Thymus (tissue), 11 donors: ENCODE measurements at regions not wholly inside any gene's neighbourhood (a gene's known extent, or its start where the extent isn't known, plus 50 kb on each side); places are given as distances from the start of the nearest gene placed in this dataset.
"Not testable (repeated sequence)": the region's sequence is repeated elsewhere in the genome, so short reads cannot be mapped to it uniquely, and the experiment has no call there.

ENCODE experiments used
- DNase-seq, 9 donors: peaks; one replicate each; pipeline ENCODE4 v3.0.0-alpha.2; 2013; ENCODE audit warnings: low spot score in 9 of 9, low read depth in 6 of 9, missing footprints in 1 of 9
- H3K27ac ChIP-seq, 2 donors: one replicate each; pipeline ENCODE4 v1.5.1; 2013; ENCODE audit warnings: control low read depth in 1 of 2, low read depth in 1 of 2, low read length in 1 of 2, mild to moderate bottlenecking in 1 of 2, moderate library complexity in 1 of 2
- H3K27me3 ChIP-seq, 2 donors: one replicate each; pipeline ENCODE4 v1.5.1; 2013; ENCODE audit warnings: low read length in 1 of 2; ENCODE audit not compliant: control insufficient read depth in 2 of 2, insufficient read depth in 1 of 2
- H3K36me3 ChIP-seq, 2 donors: one replicate each; pipeline ENCODE4 v1.5.1; 2013; ENCODE audit warnings: low read length in 1 of 2, mild to moderate bottlenecking in 1 of 2, moderate library complexity in 1 of 2; ENCODE audit not compliant: control insufficient read depth in 2 of 2, insufficient read depth in 2 of 2
- H3K4me1 ChIP-seq, 2 donors: one replicate each; pipeline ENCODE4 v1.5.1; 2013; ENCODE audit warnings: low read length in 2 of 2; ENCODE audit not compliant: control insufficient read depth in 2 of 2, insufficient read depth in 2 of 2
- H3K4me3 ChIP-seq, 2 donors: one replicate each; pipeline ENCODE4 v1.5.1; 2013; ENCODE audit warnings: low read length in 2 of 2, control low read depth in 1 of 2, mild to moderate bottlenecking in 1 of 2
- H3K9me3 ChIP-seq, 2 donors: one replicate each; pipeline ENCODE4 v1.5.1; 2013; ENCODE audit warnings: low read length in 1 of 2, mild to moderate bottlenecking in 1 of 2; ENCODE audit not compliant: control insufficient read depth in 2 of 2, insufficient read depth in 1 of 2
- WGBS: extraction: QIAGEN DNeasy Blood & Tissue Kit; methylation state at CpG from one replicate; pipeline ENCODE4 v1.1.7; 2013; 5-methylcytosine and 5-hydroxymethylcytosine counted together
- donor health status: healthy.

GRCh38 chr5:154647761-154648145 is 107.4 kb upstream of the LARP1 start:
- H3K27me3 ChIP-seq = peaks cover 0 to 19% of the 10 kb centered on the region in 2 donors
- DNase-seq = no peak
- H3K4me3 ChIP-seq = peak overlapping the region; percentile 39 to 48
- no peaks in the 10 kb centered on the region for H3K36me3 ChIP-seq
- H3K9me3 ChIP-seq = peaks cover 0 to 4% of the 10 kb centered on the region in 2 donors
- H3K4me1 ChIP-seq = peaks cover 12 to 15% of the 10 kb centered on the region in 2 donors
- WGBS = 32% methylated on average over 6 of the region's 6 CpGs
- H3K27ac ChIP-seq = no peak overlapping the region

- no peak overlapping the region for H3K27ac ChIP-seq
- peak overlapping the region; percentile 39 to 48 for H3K4me3 ChIP-seq
- H3K27me3 ChIP-seq = peaks cover 0 to 19% of the 10 kb centered on the region in 2 donors
- WGBS = 2% methylated on average over 36 of the region's 36 CpGs
- H3K4me1 ChIP-seq = peaks cover 12 to 15% of the 10 kb centered on the region in 2 donors
- no peaks in the 10 kb centered on the region for H3K36me3 ChIP-seq
- DNase-seq = peak in 5 of 9 donors; percentile 17 to 57 (median 40)
- H3K9me3 ChIP-seq = peaks cover 0 to 4% of the 10 kb centered on the region in 2 donors
Measured at GRCh38 chr5:154647114-154647760, 107.9 kb upstream of the LARP1 start.

GRCh38 chr5:154646745-154647113 is 108.4 kb upstream of the LARP1 start:
- peak in 2 of 9 donors; percentile 12 to 13 for DNase-seq
- H3K4me3 ChIP-seq = peak overlapping the region; percentile 39 to 48
- H3K27ac ChIP-seq = no peak overlapping the region
- peaks cover 12 to 15% of the 10 kb centered on the region in 2 donors for H3K4me1 ChIP-seq
- H3K9me3 ChIP-seq = peaks cover 0 to 4% of the 10 kb centered on the region in 2 donors
- peaks cover 0 to 19% of the 10 kb centered on the region in 2 donors for H3K27me3 ChIP-seq
- no peaks in the 10 kb centered on the region for H3K36me3 ChIP-seq
- WGBS = 12% methylated on average over 24 of the region's 24 CpGs

GRCh38 chr5:154644745-154645411 is 110.3 kb upstream of the LARP1 start:
- Histone ChIP-seq H3K27me3 (peaks cover 0 to 19% of the 10 kb centered on the region in 2 donors), H3K36me3 (no peaks in the 10 kb centered on the region), H3K27ac (no peak overlapping the region), H3K4me3 (no peak overlapping the region), H3K4me1 (peaks cover 12 to 15% of the 10 kb centered on the region in 2 donors), H3K9me3 (peaks cover 0 to 4% of the 10 kb centered on the region in 2 donors)
- WGBS = 96% methylated on average over 5 of the region's 5 CpGs
- DNase-seq = no peak

GRCh38 chr5:154642499-154643245 is 112.5 kb upstream of the LARP1 start:
- Histone ChIP-seq H3K4me3 (no peak overlapping the region), H3K36me3 (no peaks in the 10 kb centered on the region), H3K4me1 (peaks cover 11 to 13% of the 10 kb centered on the region in 2 donors), H3K27ac (no peak overlapping the region), H3K27me3 (peaks cover 0 to 13% of the 10 kb centered on the region in 2 donors), H3K9me3 (peaks cover 0 to 4% of the 10 kb centered on the region in 2 donors)
- WGBS = 85% methylated on average over 12 of the region's 12 CpGs
- DNase-seq = no peak

- H3K36me3 ChIP-seq, DNase-seq, H3K27me3 ChIP-seq, H3K4me1 ChIP-seq, H3K27ac ChIP-seq, H3K4me3 ChIP-seq, H3K9me3 ChIP-seq: not testable (repeated sequence)
- WGBS = 63% methylated on average over 4 of the region's 4 CpGs
Measured at GRCh38 chr5:154640213-154640831, 114.9 kb upstream of the LARP1 start.

GRCh38 chr5:154636786-154637185 is 118.4 kb upstream of the LARP1 start:
- not testable (repeated sequence) for H3K4me3 ChIP-seq, DNase-seq, H3K36me3 ChIP-seq, H3K4me1 ChIP-seq, H3K27ac ChIP-seq, H3K27me3 ChIP-seq, H3K9me3 ChIP-seq
- 97% methylated on average over 7 of the region's 7 CpGs for WGBS

GRCh38 chr5:154636271-154636670 is 118.9 kb upstream of the LARP1 start:
- H3K27me3 ChIP-seq, H3K4me1 ChIP-seq, H3K9me3 ChIP-seq, H3K36me3 ChIP-seq, H3K27ac ChIP-seq, H3K4me3 ChIP-seq, DNase-seq: not testable (repeated sequence)
- 95% methylated on average over 12 of the region's 12 CpGs for WGBS

- not testable (repeated sequence) for H3K9me3 ChIP-seq, H3K27ac ChIP-seq, H3K36me3 ChIP-seq, H3K4me3 ChIP-seq, DNase-seq, H3K4me1 ChIP-seq, H3K27me3 ChIP-seq
- 97% methylated on average over 4 of the region's 4 CpGs for WGBS
Measured at GRCh38 chr5:154633744-154634143, 121.4 kb upstream of the LARP1 start.
